GM13976 (cell line): ENCODE measurements at regions not wholly inside any gene's neighbourhood (a gene's known extent, or its start where the extent isn't known, plus 50 kb on each side); places are given as distances from the start of the nearest gene placed in this dataset.

Source experiments
- DNase-seq: peaks from one replicate; pipeline ENCODE4 v3.0.0; 2012; ENCODE audit warnings: low spot score
- in situ Hi-C: fragments of 300-500 bp; cut with MboI; formaldehyde crosslinking; loops from one replicate; pipeline ENCODE4 v1.12.0; 2022; ENCODE audit warnings: low sequenced_read_pairs, mixed read lengths, inconsistent platforms; ENCODE audit not compliant: unreplicated experiment
- TF ChIP-seq, protein P1 (sequence below): IDR thresholded peaks from 2 replicates; pipeline ENCODE4 v1.5.1; 2012; ENCODE audit warnings: borderline replicate concordance, mild to moderate bottlenecking; ENCODE audit not compliant: insufficient read depth; ENCODE audit errors: extremely low read depth, missing control alignments, control extremely low read depth

DNA sequence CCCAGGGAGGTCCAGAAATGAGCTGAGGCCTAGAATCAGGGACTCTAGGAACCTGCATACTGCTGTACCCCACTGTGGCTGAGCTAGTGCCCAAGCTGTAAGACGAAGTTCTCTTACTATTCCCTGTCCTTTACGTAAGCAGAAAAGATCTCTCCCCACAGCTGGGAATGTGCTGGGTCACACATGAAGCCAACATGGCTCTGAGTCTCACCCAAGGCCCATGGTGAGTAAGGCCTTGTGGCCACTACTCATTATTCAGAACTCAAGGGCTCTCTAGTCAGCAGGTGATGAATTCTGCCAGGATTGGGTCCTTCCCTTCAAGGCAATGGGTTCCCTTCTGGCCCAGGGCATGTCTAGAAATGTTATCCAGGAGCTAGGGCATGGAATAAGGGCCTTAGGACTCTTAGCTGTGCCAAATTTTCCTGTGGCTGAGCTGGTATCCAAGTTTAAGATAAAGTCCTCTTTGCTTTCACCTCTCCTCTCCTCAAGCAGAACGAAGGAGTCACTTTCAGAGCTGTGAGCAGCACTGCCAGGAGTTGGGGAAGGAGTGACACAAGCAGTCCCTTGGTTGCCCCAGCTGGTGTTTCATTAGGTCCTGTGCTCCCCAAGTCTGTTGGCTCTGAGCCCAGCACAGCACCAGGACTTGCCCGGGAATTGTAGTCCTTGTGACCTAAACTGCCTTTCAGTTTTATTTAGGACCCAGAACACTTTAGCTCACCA is 707.6 kb downstream of the SLC4A3 start:
- TF ChIP-seq, protein P1, sequence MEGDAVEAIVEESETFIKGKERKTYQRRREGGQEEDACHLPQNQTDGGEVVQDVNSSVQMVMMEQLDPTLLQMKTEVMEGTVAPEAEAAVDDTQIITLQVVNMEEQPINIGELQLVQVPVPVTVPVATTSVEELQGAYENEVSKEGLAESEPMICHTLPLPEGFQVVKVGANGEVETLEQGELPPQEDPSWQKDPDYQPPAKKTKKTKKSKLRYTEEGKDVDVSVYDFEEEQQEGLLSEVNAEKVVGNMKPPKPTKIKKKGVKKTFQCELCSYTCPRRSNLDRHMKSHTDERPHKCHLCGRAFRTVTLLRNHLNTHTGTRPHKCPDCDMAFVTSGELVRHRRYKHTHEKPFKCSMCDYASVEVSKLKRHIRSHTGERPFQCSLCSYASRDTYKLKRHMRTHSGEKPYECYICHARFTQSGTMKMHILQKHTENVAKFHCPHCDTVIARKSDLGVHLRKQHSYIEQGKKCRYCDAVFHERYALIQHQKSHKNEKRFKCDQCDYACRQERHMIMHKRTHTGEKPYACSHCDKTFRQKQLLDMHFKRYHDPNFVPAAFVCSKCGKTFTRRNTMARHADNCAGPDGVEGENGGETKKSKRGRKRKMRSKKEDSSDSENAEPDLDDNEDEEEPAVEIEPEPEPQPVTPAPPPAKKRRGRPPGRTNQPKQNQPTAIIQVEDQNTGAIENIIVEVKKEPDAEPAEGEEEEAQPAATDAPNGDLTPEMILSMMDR: no peak
- in situ Hi-C loops: no loop called here
- no peak for DNase-seq

DNA sequence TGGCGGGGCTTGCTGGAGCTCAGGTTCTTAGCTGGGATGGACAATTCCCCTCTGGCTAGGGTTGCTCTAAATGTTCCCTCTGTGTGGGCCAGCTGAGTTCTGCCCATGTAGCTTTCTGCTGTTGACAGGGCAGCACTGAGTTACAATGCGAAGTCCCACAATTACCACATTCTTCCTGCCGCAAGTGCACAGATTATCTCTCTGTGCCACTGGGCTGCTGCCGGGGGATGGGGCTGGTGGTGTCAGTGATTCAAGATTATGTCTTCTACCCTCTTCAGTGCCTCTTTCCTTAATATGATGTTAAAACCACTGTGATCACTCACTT is 708.1 kb downstream of the SLC4A3 start:
- TF ChIP-seq, protein P1: no peak
- in situ Hi-C loops: no loop called here
- no peak for DNase-seq

DNA sequence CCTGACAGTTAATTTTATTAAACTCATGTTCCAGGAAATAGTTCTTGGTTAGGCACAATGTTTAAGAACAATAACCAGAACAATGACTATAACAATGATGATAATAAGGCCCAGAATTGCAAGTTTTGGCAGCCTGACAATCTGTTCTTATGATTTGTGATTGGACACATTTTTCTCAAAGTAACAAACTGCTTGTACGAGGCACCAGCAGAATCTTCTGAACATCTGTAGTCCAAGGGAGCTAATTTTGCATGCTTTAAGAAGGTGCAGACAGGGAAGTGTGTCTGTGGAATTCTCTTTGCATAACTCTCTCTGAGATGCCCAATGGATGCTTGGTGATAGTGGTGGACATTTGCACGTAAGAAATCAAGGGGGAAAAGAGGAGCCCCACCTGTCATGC is 709.3 kb downstream of the SLC4A3 start:
- in situ Hi-C loops: no loop called here
- TF ChIP-seq, protein P1: no peak
- no peak for DNase-seq

DNA sequence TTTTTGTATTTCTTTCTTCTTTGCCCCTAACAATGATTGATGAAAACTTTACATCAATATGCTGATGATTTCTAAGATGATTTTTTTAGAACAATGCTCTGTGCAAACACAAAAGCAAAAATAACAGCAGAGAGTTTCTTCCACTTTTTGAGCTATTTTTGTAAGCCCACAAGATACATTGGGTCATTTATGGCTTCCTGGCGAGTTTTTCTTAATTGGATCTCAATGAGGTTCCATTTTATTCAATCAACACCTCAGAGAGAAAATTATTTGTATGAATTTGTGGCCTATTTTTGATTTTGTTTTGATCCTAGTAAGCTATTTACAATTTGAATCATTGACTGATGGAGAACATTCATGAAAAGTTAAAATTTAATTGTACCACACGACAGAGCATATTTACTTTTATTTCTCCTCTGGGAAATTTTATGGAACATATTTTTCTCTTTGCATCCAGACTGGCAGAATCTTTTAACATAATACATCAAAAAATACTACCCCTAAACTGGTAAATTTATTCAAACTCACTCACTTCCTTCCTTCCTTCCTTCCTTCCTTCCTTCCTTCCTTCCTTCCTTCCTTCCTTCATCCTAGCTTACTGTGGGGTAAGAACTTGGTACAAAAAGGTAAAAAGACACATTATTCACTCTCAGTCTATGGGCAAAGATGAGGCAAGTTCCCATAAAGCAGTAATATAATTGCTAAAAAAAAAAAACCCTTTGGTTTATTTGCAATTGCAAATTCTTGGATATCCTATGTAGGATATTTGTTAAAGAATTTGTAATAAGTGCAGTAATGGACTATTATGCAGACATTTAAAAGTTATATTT is 710.4 kb downstream of the SLC4A3 start:
- DNase-seq: no peak
- in situ Hi-C loops: no loop called here
- TF ChIP-seq, protein P1: no peak

DNA sequence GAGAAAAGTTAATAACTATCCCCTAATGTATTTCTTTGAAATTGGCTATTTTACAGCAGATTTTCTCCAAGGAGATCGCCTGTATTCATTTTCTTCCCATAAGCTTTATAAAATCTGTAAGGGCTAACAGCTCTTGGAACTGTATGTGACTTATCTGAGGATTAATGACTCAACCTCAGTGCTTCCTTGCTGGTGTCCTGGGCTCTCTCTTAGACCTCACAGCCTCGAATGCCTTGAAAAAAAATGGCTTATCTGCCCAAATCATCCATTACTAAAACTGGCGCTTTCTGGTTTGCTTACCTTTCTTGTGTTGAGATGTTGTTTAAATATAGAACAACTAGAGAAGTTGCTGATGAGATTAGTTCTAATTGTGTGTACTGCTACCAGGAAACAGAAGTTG is 713.6 kb downstream of the SLC4A3 start:
- no peak for DNase-seq
- in situ Hi-C loops: no loop called here
- TF ChIP-seq, protein P1: no peak

DNA sequence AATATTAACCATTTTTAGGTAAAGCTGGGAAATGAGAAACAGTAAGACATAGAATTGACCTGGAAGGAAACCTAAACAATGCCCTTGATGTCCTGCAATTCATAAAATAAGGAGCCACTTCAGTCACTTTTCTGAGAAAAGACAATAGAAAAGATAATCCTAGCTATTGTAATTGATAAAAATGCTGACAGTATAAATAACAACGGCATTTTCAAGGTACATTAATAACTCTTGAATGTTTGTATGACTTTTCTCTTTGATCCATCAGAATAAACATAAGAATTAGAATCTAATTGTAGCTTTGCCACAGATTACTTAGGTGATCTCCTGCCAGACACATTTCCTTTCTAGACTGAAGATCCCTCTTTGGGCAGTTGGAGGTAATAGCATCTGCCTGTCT is 719.5 kb downstream of the SLC4A3 start:
- no peak for DNase-seq
- TF ChIP-seq, protein P1: no peak
- in situ Hi-C loops: no loop called here
